ENCODE measurements at regions not wholly inside any gene's neighbourhood (a gene's known extent, or its start where the extent isn't known, plus 50 kb on each side); places are given as distances from the start of the nearest gene placed in this dataset.

DNA sequence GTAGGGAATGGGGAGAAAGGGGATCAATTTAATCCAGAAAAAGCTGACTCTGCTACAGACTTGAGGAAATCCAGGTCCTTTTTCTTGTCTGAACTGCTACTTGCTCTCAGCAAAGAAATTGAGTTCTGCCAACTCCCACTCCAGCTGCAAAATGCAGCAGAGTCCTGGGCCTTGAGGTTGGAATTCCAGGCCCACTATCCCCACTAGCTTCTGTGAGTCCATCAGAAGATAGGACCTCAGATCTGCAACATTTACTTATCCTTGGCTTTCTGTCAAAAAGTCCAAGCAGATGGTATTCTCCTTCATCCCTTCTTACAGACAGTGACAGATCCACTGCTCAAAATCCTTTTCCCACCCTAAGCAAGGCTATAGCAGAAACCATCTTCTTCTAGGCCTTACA is 219.2 kb downstream of the ARHGAP12 start:
- DNase-seq (ENCODE audit: low read depth), result no peak

DNA sequence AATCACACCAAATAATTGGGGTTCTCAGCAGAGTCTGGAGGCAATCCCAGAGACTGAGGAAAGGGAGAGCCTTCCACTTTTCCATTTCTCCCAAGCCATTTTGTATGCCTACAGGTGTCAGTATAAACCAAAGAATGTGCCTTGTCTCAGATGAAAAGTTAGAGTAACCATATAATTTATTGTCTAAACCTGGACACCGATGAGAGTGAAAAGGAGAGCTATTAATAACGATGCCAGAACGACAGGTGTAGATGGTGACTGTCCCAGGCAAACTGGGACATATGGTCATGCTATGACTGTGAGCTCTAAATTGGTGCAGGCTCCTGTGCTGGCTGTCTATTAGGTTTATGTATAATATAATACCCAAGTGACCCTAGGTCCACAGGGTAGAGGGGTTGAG is 219.6 kb downstream of the ARHGAP12 start:
- DNase-seq (ENCODE audit: low read depth), result no peak

DNA sequence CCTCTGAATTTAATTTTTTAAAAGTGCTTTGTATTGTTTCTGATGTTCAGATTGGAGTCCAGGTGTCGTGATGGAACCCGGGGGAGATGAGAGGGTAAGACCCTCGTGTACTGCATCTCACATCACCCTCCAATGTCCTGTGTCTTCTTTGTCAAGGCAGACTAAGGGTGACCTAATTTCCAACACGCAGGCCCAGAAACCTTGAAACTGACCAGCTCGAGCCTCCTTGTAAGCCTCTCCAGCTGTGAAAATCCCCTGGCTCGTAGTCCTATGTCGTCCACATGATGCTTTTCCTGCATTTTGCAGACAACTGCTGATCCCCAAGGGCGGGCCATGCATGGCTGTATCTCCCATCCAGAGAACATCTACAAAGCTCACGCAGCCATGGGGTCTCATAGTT is 220.2 kb downstream of the ARHGAP12 start:
- no peak for DNase-seq (ENCODE audit: low read depth)

DNA sequence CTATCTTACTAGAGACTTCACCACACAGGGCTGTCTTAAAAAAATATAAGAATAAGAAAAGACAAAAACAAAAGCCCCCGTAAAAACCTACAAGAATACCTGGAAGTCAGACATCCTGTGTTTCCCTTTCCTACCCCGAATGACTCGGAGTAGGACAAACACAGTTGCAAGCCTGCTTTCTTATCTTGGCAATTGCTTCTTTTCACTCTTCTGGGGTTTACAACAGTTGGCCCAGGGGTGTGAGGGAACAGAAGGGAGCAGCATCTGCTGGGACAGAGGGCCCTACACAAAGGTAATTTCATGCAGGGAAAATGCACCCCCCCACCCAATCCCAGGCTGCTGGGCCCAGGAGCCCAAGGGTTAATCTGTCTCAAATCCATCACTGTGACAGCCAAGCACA is 220.6 kb downstream of the ARHGAP12 start:
- DNase-seq (ENCODE audit: low read depth), result no peak

DNA sequence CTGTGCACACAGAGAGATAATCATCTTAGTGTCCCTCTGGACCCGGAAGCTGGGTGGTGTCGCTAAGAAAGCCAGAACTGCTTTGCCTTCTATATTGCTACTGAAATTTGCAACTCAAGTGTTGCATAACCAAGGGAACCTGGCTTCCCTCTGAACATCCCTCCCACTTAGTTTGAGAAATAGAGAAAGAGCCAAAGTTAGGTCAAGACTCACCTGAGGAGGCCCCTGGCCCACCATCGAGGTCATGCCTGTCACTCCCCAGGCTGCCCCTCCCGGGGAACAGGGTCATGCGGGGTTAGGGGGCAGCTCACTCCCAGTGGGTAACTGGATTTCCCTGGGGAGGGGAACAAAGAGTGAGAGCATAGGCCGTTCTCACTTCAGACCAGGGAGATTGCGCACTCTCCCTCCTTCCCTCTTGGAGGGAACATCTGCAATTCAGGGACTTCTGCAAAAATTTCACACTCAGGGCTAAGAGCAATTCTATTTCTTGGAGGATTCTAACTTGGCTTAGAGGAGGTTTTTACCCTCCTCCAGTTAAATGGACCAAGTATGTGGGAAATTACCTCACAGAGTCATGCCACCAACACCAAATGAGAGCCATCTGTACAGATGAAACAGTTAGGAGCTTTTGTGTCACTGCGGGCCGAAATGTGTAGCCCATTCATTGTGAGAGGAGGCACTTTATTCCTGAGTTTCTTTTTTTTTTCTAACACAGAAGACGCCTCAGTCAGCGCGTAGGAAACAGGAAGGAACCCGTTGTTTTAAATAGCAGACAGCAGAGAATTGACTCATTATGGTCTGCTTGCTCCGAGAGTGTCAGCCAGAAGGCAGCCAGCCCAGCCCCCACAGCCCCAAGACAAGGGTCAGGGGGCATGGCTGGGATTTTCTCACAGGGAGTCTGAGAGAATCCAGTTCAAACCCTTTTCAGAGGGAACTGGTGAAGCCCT is 221.3 kb downstream of the ARHGAP12 start:
- peak; percentile 73 for DNase-seq (ENCODE audit: low read depth)

DNA sequence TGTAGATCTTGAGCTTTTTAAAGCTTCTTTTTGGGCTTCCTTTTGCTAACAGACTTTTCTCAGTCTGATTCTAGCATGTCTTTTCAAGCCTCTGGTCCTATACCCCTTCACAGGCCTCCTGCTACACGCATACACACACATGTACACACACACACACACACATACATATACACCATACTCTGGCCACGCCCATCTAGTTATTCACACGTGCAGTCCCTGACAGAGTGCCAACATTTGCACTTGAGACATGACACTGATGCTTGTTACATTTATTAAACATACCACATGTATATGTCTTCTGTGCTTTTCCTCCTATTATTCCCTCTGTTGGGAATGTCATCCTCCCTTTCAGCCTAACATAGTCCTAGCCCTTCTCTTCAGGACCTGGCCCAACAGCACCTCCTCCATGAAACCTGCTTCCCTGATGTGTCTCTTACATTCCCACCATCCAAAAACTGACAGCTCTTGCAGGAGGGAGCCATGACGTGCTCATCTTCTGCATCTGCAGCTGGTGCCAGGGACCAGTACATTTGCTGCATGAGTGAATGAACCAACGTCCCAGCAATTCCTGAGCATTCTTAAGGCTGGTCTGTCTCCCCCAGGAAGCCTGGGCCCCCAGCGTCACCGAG is 222.1 kb downstream of the ARHGAP12 start:
- no peak for DNase-seq (ENCODE audit: low read depth)

DNA sequence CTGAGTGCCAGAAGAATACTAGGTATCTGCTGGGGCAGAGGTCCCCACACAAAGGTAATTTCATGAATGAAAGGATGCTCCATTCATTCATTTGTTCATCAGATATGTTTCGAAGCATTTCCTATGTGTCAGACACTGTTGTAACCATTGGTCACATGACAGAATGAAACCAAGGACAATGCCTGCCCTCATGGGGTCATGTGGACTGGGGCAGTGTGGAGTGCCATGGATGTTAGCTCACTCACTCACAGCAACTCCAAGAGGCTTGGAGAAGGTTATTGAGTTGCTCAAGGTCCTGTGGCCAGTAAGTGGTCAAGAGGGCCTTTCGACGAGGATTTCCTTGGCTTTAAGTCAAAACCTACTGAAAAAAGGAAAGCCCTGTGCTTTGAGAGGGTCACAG is 223.5 kb downstream of the ARHGAP12 start:
- no peak for DNase-seq (ENCODE audit: low read depth)

DNA sequence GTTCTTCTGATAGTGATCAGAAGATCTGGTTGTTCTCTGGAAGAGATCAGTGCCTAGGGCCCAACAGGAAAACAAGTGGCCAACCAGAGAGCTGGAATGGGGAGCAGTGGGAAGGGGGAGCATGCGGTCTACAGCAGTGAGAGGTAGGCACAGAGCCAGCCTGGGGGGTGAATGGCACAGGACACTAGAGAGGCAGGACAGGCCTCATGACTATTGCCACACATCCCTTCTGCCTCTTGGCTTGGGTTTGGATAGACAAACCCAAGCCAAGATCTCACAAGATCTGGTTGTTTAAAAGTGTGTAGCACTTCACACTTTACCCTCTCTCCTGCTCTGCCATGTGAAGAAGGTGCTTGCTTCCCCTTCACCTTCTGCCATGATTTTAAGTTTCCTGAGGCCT is 224.4 kb downstream of the ARHGAP12 start:
- no peak for DNase-seq (ENCODE audit: low read depth)

DNA sequence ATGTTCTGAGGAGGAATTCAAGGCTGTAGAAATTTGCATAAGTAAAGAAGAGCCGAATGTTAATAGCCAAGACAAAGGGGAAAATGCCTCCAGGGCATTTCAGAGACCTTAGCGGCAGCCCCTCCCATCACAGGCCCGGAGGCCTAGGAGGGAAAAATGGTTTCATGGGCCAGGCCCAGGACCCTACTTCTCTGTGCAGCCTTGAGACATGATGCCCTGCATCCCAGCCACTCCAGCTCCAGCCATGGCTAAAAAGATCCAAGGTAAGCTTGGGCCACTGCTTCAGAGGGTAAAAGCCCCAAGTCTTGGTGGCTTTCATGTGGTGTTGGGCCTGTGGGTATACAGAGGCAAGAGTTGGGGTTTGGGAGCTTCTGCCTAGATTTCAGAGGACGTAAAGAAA is 225.7 kb downstream of the ARHGAP12 start:
- no peak for DNase-seq (ENCODE audit: low read depth)

DNA sequence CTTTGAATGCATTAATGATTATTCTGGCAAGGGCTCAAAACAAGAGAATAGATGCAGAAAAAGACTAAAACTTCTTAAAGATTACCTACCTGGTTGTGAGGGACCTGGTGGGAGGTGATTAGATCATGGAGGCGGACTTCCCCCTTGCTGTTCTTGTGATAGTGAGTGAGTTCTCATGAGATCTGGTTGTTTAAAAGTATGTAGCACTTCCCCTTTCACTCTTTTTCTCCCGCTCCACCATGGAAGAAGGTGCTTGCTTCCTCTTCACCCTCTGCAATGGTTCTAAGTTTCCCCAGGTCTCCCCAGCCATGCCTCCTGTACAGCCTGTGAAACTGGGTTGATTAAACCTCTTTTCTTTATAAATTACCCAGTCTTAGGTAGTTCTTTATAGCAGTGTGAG is 226.6 kb downstream of the ARHGAP12 start:
- DNase-seq (ENCODE audit: low read depth), result no peak

DNA sequence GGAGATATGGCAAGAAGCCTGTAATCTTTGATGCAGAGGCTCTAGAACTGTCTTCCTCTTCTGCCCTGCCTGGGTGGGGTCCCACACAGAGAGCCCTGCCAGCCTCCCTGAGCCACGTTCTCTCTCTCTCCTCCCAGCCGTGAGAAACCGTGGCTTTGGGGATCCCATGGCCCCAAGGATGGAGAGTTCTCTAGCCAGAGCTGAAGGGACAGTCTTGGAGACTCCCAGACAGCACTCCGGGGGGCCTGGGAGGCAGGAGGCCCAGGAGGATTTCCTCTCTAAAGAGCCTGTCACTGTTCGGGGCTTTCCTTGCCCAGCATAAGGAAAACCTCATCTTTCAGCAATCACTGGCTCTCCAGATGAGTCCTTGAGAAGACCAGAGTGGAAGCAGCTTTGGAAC is 227.1 kb downstream of the ARHGAP12 start:
- DNase-seq (ENCODE audit: low read depth), result no peak

DNA sequence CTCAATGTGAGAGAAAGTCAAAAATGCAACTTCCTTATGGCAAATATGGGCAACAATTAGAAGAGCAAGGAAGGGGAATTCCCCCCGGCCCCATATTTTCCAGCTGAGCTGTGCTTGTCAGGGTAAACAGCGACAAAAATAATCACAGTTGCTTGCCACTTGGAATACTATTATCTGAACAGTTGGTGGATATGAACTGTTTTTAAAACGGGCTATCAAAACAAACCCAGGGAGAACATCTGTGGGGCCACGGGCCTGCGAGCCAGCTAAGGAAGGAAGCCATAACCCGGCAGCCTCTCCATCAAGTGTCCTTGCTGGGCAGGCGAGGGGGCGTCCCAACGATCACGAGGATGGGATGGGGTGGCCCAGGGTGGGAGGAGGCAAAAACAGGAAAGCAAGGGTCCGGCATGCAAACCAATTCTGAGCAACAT is 228.4 kb downstream of the ARHGAP12 start:
- no peak for DNase-seq (ENCODE audit: low read depth)

DNA sequence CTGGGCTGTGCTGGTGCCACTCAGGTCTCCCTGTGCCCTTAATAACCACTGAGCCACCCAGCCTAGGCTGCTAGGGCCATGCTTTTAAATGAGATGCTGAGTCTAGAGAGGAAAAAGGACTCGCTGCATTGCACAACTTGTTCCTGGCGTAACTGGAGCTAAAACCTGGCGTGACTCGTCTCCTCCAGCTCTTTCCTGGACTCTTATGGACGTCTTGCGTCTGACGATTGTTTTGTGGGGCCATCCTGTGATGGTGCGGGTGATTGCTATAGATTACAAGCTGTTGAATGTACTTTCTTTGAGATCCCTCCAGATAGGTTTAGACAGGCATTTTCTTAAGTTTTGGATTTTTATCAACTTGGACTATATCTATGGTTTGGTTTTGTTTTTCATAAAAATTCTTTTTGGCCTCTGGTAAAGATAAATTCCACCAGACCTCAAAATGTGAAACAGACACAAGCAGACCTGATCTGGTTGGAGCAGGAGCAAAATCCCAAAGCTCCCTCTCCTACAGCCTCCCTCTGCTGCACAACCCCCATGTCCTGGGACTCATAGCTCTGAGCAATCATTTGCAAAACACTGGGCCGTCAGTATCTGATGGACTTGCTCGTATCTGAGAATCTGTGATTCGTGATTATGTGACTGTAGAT is 230.3 kb downstream of the ARHGAP12 start:
- DNase-seq (ENCODE audit: low read depth), result peak; percentile 85

DNA sequence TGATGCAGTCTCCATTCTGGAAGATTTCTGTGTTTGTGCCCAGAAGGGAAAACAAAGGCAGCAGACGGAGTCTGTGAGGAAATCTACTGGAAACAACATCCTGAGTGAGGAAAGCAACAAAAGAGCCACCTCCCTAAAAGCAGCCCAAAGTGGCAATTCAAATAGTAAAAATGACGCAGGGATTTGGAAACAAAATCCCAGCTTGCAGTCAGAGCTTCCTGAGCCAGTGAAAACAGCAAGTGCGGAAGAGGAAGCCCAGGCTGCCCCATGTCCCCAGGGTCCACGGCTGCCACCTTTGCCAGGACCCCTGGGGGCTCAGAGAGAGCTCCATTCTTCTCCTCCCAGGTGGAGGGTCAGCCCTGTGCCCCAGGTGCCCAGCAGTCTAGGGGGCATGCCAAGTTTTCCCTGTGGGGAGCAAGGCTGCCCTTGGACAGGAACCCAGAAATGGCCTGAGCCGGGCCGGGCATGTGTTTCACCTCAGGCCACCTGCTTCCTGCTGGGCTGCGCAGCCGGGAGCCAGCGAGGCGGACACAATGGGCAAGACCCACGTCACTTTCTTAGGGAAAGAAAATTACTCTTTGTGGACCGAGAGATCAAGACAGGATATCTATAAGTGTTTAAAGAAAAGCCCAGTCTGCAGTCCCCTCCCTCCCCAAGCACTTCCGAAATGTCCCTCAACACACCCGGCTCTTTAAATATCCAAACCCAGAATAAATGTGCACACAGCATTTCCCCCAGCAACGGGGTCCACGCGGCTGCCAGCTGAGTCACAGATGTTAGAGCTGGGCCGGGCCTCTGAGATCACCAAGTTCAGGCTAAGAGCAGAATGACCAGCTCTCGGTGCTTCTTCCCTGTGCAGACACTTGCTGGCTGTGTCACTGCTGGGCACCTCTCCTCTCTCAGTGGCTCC is 231.1 kb downstream of the ARHGAP12 start:
- DNase-seq (ENCODE audit: low read depth), result peak; percentile 79

DNA sequence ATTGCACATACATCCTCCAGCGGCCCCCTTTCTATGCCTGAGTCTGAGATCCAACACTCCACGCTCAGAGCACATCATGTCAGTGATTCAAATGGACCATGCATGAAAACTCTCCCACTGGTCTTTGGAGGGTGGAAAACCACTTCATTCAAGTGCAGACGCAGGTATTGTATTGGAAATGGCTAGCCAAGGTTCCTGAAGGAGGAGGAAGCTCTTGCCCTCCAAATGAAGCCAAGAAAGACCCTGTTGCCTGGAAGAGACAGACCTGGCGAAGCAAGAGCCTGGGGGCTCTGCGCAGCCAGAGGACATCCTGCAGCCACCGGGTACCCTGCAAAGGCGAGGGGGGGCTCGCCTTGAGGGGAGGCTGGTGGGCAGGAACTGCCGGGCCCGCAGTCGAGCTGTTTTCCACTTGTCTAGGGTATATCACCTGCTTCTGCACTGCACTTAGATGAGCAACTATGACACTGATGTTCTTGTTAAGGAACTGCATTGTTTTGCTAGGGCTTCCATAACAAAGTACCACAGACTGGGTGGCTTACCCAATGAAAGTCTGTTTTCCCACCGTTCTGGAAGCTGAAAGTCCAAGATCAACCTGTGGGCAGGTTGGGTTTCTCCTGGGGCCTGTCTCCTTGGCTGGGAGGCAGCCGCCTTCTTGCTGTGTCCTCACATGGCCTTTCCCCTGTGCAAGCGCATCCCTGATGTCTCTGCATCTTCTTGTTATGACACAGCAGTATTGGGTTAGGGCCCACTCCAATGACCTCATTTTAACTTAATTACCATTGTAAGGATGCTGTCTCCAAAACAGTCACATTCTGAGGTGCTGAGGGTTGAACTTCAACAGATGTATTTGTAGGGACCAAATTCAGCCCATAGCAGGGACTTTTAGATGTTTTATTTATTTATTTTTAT is 233.4 kb downstream of the ARHGAP12 start:
- DNase-seq (ENCODE audit: low read depth), result no peak

DNA sequence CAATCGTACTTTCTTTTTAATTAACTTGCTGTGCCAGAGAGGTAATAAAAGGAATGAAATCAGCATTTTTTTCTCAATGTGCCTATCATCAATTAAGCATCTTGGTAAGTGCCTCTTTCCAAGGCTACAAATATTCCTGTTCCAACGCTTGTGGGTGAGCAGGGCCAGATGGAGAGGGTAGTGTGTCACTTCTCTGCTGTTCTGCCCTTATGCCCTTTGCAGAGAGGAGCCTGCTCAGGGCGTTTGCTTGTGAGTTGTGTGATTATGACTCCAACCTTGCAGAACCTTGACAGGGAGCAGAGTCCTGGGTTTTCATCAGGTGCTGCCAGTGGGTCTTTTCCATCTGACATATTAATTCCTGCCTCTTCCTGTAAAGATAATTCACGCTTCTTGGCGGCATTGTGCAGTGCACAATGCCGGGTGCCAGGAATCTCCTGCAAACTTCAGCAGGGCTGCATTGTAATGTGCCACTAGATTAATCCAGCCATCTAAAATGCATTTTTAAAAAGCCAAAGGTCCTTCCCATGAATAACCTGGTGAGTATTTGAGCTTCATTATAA is 234.4 kb downstream of the ARHGAP12 start:
- DNase-seq (ENCODE audit: low read depth), result no peak

DNA sequence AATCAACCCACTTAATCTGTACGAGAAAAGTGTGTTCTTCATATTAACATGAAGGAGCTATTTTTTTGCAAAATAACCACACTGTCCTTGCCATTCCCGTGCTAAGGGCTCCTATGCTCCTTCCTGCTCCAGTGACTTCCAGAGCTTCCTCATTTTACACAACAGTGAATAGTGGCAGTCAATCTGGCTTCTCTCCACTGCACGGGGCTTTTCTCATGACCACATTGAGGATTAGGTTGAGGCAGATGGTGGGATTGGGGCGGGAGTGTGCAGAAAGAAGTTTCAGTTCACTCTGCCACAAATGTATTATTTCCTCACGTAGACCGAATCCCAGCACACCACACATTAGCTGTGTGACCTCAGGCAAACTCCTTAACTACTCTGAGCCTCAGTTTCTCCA is 235.1 kb downstream of the ARHGAP12 start:
- no peak for DNase-seq (ENCODE audit: low read depth)

DNA sequence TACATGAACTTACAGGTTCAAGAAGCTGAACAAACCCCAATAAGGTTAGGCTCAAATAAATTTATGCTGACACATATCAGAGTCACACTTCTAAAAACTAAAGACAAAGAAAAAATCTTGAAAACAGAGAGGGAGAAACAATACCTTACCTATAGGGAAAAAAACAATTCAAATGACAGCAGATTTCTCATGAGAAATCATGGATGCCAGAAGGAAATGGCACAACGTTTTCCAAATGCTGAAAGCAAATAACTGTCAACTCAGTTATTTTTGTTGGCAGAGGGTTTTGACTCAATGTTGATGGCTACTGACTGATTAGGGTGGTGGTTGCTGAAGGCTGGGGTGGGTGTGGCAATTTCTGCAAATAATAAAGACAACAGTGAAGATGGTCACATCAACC is 239.4 kb downstream of the ARHGAP12 start:
- DNase-seq (ENCODE audit: low read depth), result no peak

DNA sequence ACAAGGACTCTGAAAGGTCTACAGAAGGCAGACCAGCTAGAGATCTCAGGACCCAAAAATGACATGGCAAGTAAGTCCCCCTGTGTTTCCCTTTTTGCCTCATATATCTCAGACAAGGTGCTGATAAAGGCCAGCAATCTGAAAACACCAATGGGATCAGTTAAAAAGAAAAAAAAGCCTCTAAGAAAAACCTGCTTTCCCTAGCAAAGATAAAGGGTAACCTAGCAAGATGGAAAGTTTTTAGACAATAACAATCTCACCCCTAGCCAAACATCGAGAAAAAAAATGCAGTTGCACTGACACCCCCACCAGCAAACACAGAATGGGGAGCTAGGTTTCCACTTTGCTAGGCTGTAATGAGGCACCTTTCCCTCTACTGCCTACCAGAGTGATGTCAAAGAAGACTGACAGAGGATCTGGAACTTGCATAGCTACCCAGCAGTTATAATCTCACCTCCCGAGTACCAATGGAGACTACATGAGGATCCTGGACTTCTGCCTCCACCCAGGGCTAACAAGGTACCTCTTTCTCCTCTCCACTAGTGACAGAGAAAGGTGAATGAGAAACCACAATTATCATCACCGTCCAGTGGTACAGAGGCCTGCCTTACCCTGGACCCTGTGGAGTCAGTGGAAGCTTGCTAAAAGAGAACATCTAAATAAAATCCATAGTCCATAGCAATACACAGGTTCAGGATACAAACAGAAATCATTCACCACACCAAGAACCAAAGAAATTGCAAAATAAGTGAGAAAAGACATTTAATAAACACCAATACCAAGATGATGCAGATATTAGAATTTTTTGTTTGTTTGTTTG is 240.8 kb downstream of the ARHGAP12 start:
- DNase-seq (ENCODE audit: low read depth), result no peak

DNA sequence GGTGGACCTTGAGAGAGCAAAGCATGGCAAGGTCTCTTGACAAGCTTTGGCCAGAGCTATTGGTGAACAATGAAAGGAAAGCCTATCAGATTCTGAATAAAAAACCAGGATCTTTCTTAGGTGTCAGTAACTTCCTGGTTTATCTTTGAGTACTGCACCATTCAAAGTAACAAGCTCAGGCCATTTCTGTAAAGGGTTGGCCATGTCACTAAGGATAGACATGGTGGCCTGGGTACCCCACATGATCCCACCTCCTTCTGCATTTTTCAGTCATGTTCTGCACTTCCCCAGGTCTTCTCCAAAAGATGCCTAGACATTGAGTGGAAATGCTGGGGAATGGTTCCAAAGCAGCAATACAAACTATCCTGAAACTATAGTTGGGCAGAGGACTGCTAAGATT is 242.0 kb downstream of the ARHGAP12 start:
- DNase-seq (ENCODE audit: low read depth), result no peak
